Occipital lobe (tissue), 2 donors: ENCODE measurements at regions not wholly inside any gene's neighbourhood (a gene's known extent, or its start where the extent isn't known, plus 50 kb on each side); places are given as distances from the start of the nearest gene placed in this dataset. TPM values are rescaled to one million over a fixed set of nuclear protein-coding genes. Genes with fewer than 3 reads are reported as not detected.
"Not testable (repeated sequence)": the region's sequence is repeated elsewhere in the genome, so short reads cannot be mapped to it uniquely, and the experiment has no call there.

Source experiments
- DNase-seq: peaks from one replicate; lab custom pipeline; 2025; lab: John Stamatoyannopoulos, UW
- small RNA-seq: library from RNA; depleted of rRNA; stranded (forward); fragments of <200 nt; gene quantifications from one replicate; pipeline ENCODE3, GENCODE V24; 2014

DNA sequence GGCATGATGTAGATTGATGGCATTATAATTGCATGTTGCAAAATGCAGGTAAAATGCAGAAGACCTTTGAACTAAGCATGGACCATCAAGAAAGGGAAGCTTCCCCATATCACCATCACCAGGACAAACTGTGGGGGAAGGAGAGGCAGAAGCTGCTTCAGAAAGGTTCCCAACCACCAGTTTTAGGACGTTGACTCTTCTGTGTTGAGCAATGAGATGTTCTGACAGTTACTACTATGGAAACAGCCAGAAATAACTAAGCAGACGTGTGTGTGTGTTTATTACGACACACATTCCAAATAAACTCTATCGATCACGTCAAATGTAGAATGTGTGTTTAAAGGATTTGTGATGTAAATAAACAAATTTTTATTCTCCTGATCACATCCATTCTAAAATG is 110.2 kb upstream of the PLD5 start:
- DNase-seq: no peak

DNA sequence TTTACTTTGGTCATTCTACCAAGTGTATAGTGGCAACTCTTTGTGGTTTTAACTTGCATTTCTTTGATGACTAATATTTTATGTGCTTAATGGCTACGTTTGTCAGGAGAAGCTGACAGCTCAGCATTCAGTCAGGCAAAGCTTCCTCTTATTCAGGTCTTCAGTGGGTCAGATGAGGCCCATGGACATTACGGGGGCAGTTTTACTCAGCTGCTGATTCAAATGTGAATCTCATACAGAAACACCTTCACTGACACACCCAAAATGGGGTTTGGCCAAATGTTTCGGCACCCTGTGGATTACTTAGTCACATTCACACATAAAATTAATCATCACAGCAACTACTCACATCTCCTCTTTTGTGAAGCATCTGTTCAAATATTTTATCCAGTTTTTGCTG is 104.9 kb upstream of the PLD5 start:
- DNase-seq: no peak

DNA sequence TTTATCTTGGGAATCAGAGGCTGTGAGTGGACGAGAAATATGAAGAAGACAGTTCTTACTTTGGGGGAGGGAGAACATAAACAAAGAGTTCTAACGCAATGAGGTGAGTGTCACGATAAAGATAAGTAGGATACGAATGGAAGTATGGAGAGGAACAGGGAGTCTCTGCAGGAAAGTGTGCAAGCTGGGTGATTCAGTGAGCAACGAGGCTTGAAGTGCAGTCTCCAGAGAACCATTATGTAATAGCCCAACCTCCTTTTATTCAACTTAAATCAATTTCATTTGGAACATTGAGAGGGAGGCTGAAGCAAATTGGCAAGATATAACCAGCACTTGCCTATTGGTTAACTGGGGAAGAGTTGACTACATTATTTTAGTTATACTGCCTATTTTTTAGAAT is 99.3 kb upstream of the PLD5 start:
- DNase-seq: no peak

DNA sequence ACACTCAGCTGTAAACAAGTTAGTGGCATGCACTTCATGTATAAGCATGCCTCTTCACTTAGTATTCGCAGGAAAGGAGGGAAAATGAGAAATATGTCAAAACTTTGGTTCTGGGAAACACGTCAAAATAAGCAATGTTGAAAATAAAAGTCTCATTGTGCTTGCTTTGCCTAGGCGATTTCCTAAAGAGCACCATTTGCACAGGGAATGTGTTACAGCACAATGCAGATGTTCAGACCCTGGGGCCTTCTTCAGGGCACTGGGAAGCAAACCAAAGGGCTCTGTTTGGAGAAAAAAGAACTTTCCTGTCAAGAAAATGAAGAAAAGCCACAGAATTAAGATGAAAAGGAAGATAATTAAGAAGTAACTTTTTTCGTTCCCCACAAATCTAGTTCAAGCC is 98.6 kb upstream of the PLD5 start:
- no peak for DNase-seq

DNA sequence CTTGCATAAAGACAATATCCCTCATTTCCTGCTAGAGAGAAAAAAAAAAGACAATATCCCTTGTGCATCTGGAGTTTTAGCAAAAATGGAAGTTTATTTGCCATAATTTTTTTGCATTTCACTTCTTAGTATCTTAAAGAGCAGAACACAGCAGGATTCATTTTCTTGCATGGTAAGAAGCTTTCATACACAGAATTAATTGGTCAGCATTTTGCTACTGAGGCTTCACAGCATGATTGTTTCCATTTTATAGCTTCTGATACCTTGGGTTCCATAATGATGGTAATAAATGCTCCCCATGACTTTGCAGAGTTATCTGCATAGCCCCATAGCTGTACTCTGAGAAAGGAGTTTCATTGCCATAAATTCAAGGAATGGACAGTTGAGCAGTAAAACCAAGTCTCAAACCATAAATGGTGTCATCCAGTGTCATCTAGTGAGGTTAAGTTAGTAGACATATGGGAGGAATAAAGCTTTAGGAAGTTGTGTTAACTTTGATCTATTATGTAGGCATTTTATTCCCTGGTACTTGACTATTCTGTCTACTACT is 88.8 kb upstream of the PLD5 start:
- DNase-seq: no peak

DNA sequence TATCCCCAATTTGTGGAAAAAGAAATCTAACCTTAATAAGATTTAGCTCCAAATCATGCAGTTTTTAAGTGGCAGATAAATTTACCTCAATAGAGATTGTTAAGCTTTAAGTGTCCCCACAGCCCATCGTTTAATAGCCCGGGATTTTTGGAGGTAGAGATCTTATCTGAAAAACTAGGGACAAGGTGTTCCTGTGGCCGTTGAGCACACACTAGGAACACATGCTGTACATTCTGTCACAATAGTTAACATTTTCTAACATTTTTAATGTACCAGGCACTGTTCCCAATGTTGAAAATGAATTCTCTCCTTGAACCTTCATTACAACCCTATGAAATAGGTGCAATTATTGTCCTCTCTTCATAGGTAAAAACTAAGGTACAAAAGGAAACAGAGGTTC is 85.7 kb upstream of the PLD5 start:
- no peak for DNase-seq

DNA sequence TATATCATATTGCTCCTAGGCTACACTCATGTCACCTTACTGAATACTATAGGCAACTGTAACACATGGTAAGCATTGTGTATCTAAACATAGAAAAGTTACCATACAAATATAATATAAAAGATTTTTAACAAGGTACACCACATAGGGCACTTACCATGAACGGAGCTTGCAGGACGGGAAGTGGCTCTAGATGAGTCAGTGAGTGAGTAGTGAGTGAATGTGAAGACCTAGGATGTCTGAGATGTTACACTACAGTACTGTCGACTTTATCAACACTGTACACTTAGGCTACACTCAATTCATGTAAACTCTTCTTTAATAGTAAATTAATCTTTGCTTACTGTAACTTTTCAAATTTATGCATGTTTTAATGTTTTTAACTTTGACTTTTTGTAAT is 81.0 kb upstream of the PLD5 start:
- DNase-seq: no peak

DNA sequence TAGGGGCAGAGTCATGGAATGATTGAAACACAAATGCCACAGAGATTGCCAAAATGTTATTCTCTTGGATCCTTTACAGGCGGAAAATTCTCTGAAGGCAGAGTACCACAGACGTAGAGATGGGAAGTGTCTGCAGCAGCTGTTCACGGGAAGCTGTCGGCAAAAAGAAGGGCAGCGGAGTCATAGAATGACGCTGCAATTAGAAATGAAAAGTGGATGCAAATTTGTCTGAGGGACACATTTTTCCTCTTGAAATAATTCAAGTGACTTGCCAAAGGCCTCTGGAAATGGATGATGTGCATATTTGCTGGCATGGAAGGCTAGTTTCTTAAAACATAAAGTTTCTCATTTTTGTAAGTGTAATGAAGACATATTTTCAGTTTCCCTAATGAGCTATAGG is 77.5 kb upstream of the PLD5 start:
- DNase-seq: no peak

DNA sequence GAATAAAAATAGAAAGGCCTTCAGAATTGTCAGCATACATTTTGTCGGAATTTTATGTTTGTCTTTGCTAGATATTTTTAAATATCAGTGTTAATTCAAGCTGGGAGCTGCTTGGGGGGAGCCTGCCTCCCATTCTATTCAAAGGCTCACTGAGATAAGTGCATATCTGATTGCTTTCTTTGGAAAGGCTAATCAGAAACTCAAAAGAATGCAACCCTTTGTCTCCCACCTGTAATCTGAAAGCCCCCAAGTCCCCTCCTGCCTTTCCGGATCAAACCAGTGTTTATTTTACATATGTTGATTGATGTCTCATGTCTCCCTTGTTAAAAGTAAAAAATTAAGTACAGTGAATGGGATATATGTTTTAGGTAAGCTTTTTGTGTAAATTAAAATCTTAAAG is 69.3 kb upstream of the PLD5 start:
- DNase-seq: not testable (repeated sequence)

DNA sequence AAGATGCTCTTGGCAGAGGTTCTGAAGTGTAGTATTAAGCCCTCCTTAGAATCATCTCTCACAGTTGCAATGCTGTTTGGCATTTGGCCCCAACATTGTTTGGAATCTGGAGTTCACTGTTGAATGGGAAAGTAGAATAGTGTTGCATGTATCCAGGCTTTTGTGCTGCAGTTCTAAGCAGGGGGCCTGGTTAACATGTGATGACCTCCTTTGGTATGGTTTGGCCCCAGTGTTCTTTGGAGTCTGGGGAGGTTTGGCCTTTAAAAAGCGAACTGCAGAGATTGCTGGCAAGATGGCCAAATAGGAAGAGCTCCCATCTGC is 61.8 kb upstream of the PLD5 start:
- DNase-seq: no peak

DNA sequence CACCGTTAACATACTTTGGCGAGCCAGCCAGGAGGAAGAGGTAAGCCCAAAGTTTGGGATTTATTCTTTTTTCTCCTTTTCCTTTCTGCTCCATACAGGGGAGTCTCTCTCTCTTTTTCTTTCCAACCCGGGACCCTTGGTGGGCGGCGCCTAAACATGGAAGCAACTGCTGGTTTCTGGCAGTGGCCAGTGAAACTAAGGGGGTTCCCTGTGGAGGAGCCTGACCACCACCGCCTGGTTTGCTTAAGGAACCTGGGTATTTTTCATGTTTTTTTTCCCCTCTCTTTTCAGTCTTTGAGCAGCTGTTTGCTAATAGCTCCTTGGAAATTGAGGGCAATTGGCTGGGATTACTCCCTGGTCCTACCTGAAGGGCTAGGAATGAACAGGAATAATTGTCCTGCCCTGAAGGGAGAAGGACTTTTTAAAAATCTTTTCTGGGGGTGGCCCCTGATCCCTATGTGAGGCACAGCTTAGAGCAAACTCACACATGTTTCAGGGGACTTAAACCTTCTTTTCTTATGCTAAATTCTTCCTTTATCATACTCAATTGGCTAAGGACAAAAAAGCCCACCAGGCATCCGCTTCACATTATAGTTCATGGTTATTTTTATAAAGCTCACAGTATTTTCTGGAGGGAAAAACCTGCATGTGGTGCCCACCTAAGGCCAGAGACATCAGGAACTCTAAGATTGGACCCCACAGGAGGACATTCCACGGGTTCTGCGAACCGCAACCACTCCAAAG is 61.3 kb upstream of the PLD5 start:
- no peak for DNase-seq

DNA sequence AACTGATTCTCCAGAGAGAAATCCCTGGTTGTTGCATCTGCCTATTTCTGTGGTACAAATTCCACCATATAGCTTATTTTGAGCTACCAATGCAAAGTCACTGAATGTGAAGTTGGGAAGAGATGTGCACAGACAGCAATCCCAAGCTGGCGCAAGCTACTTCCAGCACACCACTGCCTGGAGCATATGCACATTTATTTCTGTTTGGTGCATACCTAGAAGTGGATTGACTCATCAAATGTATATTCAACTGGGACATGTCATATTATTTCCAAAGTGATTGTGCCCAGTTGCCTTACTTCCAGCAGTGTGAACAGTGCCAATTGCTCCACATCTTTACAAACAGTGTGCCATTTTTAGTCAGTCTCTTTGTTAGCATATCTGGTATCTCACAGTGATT is 58.2 kb upstream of the PLD5 start:
- DNase-seq: no peak

DNA sequence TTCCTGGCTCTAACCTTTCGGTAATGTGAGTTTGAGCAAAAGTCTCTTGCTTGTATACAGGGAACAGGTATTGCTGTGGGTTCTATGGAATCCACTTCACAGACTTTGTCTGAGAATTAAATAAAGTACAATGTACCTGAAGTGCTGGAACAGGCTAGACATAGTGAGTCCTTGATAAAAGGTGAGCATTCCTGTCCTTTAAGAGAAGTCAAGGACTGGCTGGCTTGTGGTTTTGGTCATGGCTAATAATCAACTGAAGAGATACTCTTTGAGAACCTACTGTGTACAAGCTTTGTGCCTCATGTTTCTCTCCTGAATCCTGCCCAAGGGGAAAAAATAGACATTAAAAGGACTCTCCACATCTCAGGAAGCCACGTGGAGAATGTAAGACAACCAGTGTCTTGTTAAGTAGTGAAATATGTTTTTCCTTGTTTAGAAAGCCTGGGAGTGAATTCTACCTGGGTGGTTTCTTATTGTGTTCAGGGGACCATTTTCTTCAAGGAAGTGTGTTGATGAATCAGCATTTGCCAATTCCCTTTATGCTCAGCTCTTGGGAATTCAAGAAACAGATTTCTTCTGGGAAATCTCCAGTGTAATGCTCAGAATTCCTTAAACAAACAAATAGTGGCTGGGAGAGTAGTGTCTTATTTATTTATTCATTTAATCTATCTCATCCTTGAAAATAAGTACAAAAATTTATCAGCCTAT is 55.2 kb upstream of the PLD5 start:
- DNase-seq: no peak

Small RNA genes in the stretch of these regions (small RNA-seq; reads per million reads assigned to genes)
- gene AL603825.1: not detected
